ENCODE measurements at regions not wholly inside any gene's neighbourhood (a gene's known extent, or its start where the extent isn't known, plus 50 kb on each side); places are given as distances from the start of the nearest gene placed in this dataset.

- H3K9me3 Mint-ChIP-seq (ENCODE audit: low read depth, unreplicated experiment) = no peaks in the 10 kb centered on the region
- no peak for DNase-seq
- intact Hi-C loops (cut with micrococcal nuclease; ENCODE audit: unreplicated experiment) = no loop called here
- H3K36me3 Mint-ChIP-seq (ENCODE audit: insufficient read depth, unreplicated experiment) = peaks cover 36% of the 10 kb centered on the region
- H3K27ac Mint-ChIP-seq (ENCODE audit: unreplicated experiment) = no peak overlapping the region
- H3K4me3 Mint-ChIP-seq (ENCODE audit: low read depth, unreplicated experiment) = no peak overlapping the region
- no peaks in the 10 kb centered on the region for H3K27me3 Mint-ChIP-seq (ENCODE audit: unreplicated experiment)
- no TSS peak for BruUV-seq (replicated peaks)
- CTCF ChIA-PET = no interaction called here
- H3K4me1 Mint-ChIP-seq (ENCODE audit: low read depth, unreplicated experiment) = no peaks in the 10 kb centered on the region
- no peak for TF ChIP-seq CTCF (IDR thresholded peaks at IDR 0.05; ENCODE audit: unreplicated experiment)
These were observed 412.4 kb downstream of the CTTN start for GRCh38 chr11:70810681-70811080.

GRCh38 chr11:70811483-70811882, 413.2 kb downstream of the CTTN start:
- H3K27ac Mint-ChIP-seq (ENCODE audit: unreplicated experiment) = no peak overlapping the region
- no peak for DNase-seq
- BruUV-seq (replicated peaks) = no TSS peak
- H3K9me3 Mint-ChIP-seq (ENCODE audit: low read depth, unreplicated experiment) = no peaks in the 10 kb centered on the region
- no peaks in the 10 kb centered on the region for H3K27me3 Mint-ChIP-seq (ENCODE audit: unreplicated experiment)
- no peak for TF ChIP-seq CTCF (IDR thresholded peaks at IDR 0.05; ENCODE audit: unreplicated experiment)
- H3K36me3 Mint-ChIP-seq (ENCODE audit: insufficient read depth, unreplicated experiment) = peaks cover 34% of the 10 kb centered on the region
- no peaks in the 10 kb centered on the region for H3K4me1 Mint-ChIP-seq (ENCODE audit: low read depth, unreplicated experiment)
- no peak overlapping the region for H3K4me3 Mint-ChIP-seq (ENCODE audit: low read depth, unreplicated experiment)
- intact Hi-C loops (cut with micrococcal nuclease; ENCODE audit: unreplicated experiment) = no loop called here
- CTCF ChIA-PET = interaction anchor here (0.9 kb wide), 1 partner anchor 248 kb away, joined by 5 read pairs; no protein-coding TSS in a partner anchor

- BruUV-seq (replicated peaks) = no TSS peak
- intact Hi-C loops (cut with micrococcal nuclease; ENCODE audit: unreplicated experiment) = no loop called here
- TF ChIP-seq CTCF (IDR thresholded peaks at IDR 0.05; ENCODE audit: unreplicated experiment) = no peak
- CTCF ChIA-PET = interaction anchor here (0.9 kb wide), 1 partner anchor 249 kb away, joined by 5 read pairs; no protein-coding TSS in a partner anchor
- no peak for DNase-seq
- H3K27me3 Mint-ChIP-seq (ENCODE audit: unreplicated experiment) = no peaks in the 10 kb centered on the region
- peaks cover 30% of the 10 kb centered on the region for H3K36me3 Mint-ChIP-seq (ENCODE audit: insufficient read depth, unreplicated experiment)
- no peak overlapping the region for H3K4me3 Mint-ChIP-seq (ENCODE audit: low read depth, unreplicated experiment)
- H3K4me1 Mint-ChIP-seq (ENCODE audit: low read depth, unreplicated experiment) = no peaks in the 10 kb centered on the region
- no peaks in the 10 kb centered on the region for H3K9me3 Mint-ChIP-seq (ENCODE audit: low read depth, unreplicated experiment)
- no peak overlapping the region for H3K27ac Mint-ChIP-seq (ENCODE audit: unreplicated experiment)
These were observed 413.6 kb downstream of the CTTN start for GRCh38 chr11:70811915-70812314.

- Mint-ChIP-seq H3K36me3 (ENCODE audit: insufficient read depth, unreplicated experiment) (peaks cover 25% of the 10 kb centered on the region), H3K27me3 (ENCODE audit: unreplicated experiment) (no peaks in the 10 kb centered on the region), H3K4me3 (ENCODE audit: low read depth, unreplicated experiment) (no peak overlapping the region), H3K27ac (ENCODE audit: unreplicated experiment) (no peak overlapping the region), H3K4me1 (ENCODE audit: low read depth, unreplicated experiment) (no peaks in the 10 kb centered on the region), H3K9me3 (ENCODE audit: low read depth, unreplicated experiment) (no peaks in the 10 kb centered on the region)
- DNase-seq = no peak
- CTCF ChIA-PET = no interaction called here
- TF ChIP-seq CTCF (IDR thresholded peaks at IDR 0.05; ENCODE audit: unreplicated experiment) = no peak
- no TSS peak for BruUV-seq (replicated peaks)
- intact Hi-C loops (cut with micrococcal nuclease; ENCODE audit: unreplicated experiment) = no loop called here
These were observed 414.1 kb downstream of the CTTN start for GRCh38 chr11:70812472-70812871.

Data from Calu3 (cell line).